HG02870 (cell line): ENCODE measurements at regions not wholly inside any gene's neighbourhood (a gene's known extent, or its start where the extent isn't known, plus 50 kb on each side); places are given as distances from the start of the nearest gene placed in this dataset.

Experiments
- ATAC-seq: cut with Tn5 transposase; IDR thresholded peaks from one replicate; pipeline ENCODE4 v1.9.1; 2021; ENCODE audit warnings: mild to moderate bottlenecking, moderate library complexity; ENCODE audit not compliant: unreplicated experiment

DNA sequence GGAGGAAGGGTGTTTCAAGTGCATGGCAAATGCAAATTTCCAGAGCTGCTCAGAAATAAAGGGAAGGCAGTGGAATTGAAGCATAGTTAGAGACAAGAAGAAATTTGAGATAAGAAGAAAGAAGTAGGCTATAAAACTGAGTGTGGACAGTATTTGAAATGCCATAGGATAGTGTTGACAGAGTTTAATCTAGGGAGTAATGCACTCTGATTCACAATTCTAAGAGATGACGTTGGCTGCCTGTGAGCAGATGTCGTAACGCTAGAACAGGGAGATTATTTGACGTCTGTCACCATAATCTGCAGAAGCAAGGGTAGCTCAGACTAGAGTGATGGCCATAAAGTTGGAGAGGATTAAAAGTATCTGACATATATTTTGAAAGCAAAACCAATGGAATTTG is 389.9 kb upstream of the KIRREL3 start:
- no peak for ATAC-seq

DNA sequence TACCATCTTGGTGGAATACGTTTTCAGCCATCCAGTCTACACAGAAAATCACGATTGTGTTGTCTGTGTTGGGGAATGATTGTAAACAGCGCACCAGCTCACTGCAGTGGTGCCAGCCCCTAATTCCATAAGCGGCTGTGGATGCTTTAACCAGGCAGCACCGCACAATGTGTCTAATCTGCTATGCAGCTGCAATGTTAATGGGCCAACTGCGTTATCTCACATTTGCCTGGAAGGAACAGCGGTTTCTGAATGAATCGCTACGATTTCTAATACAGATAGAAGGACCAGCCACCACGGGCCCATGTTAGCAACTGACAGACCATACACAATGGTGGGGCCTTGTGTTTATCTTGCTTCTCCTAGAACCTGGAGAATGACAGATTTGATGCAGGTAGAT is 384.5 kb upstream of the KIRREL3 start:
- no peak for ATAC-seq

DNA sequence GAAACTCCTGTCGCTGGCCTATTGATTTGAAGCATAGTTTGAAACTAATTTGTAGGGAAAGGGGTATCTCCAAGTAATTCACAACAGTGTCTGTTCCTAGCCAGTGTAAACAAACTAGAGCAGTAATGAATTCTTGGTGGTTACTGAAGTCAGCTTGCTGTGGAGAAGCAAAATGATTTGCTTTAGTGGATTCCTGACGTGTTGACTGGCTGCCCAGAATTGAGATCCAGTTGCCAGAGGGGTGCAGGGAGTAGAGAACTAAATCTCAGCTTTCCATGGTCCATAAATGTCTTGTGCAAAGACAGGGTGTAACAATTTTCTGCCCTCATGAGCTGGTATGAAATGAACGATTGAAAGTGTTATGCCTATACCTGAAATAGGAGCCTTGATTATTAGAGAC is 382.5 kb upstream of the KIRREL3 start:
- ATAC-seq = no peak

DNA sequence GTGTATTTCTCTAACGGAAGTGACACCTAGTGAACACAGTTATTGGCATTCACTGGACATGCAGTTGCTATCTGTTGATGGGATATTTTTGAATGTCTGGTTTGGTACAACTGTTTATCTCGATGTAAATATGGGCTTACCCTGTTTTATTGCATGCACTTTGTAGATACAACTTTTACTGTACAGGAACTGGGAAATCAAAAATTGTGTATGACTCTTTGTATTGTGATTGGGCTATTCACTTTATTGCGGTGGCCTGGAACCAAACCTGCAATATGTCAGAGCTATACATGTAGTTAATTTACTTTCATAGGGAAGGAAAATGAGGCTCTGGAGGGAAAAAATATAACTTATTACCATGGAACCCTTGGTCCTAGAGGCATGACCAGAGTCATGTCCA is 380.7 kb upstream of the KIRREL3 start:
- no peak for ATAC-seq

DNA sequence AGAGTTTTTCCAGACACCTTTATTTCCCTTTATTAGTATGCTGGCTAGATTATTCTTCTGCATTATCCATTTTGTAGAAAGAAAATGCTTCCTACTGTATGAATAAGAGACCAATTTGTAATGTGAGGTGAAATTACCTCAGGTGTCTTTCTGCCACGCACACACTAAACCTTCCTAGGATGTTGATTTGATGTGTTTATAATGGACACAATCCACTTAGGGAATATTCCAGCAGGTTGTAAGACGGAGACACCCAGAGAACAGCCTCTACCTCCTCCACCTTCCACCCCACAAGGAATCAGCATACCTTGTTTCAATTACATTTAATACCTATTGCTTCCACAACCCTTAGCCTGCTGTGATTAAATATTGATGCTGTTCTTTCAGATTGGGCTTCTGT is 379.1 kb upstream of the KIRREL3 start:
- ATAC-seq = no peak

DNA sequence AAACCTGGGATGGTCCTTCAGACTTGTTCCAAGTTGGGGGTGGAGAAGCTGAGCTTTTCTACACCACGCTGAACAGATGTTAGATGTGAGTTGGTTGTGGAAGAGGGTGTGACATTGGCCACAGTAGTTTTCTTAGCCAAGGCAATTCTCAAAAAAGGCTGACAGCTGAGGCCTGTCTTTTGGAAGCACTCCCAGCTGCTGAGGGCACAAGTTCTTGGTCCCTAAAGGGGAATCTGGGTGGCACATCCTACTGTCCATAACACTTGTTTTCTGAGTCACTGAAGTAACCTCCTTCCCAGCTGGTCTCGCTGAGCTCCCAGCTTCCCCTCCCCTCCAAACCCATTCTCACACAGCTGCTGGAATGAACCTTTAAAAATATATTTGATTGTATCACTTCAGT is 375.7 kb upstream of the KIRREL3 start:
- ATAC-seq = no peak

DNA sequence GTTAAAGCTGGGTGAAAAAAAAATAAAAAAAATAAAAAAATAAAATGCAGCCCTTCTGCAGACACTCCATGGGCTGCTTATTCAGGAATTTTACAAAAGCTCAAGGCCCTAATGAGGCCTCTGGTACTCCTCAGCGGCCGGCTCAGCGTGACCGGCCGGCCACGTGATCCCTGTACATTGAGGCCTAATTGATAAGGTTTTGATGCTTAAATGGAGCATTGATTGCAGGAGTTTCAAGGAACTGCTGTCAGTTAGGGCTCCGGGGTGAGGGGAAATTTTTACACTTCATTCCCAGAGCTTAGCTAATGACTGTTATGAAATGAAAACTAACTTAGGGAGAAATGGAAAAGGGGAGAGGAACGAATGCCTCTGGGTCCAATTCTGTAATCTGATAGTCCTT is 368.8 kb upstream of the KIRREL3 start:
- no peak for ATAC-seq

DNA sequence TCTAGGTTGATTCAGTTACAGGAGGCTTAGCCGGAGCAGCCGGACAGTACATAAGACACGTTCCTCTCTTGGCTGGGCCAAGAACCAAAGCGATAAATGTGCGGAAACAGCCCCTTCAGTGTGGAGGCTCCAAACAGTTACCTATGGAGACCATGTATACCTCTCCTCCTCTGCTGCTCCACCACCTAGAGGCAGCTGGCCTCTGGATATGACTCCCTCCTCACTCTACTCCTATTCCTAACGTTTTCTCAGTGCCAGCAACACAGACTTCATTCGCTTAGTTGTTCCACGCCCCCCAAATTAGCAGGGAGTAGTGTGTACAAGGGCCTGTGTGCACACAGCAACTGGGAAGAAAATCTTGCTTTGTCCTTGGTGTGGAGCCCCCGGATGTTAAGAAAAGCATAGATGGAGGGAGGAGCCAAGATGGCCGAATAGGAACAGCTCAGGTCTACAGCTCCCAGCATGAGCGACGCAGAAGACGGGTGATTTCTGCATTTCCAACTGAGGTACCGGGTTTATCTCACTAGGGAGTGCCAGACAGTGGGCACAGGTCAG is 362.3 kb upstream of the KIRREL3 start:
- no peak for ATAC-seq

DNA sequence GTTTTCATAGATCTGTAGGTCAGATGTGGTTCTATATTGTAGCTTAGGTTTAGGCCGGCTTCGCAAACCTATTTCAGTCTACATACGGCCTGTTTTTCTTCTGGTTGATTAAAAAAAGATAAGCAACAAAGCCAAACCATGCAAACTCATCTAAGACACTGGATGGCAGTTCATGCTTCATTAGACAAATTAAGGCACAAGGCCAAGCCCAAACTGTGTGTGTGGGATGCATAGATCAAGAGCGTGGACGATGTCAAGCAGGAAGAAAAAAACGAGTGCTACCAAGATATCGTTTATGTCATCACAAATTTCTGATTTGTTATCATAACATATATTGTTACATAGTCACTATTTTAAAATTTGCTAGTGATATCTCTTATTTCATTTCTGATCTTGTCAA is 357.6 kb upstream of the KIRREL3 start:
- ATAC-seq = no peak

DNA sequence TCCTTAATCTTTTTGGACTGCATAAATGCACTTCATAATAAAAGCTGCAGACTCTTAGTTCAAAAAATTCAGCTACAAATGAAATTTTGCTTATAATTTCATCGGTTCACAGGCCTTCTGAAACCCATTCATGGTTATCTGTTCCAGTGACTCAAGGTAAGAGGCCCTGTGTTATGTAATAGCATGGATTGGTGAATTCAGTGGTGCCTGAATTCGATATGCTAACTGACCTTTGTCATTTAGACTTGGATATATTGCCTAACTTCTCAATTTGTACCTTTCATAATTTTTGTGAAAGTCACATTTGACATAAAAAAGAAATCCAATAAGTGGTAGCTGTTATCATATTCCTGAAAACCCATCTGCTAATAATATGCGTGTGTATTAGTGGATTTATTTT is 349.9 kb upstream of the KIRREL3 start:
- no peak for ATAC-seq

DNA sequence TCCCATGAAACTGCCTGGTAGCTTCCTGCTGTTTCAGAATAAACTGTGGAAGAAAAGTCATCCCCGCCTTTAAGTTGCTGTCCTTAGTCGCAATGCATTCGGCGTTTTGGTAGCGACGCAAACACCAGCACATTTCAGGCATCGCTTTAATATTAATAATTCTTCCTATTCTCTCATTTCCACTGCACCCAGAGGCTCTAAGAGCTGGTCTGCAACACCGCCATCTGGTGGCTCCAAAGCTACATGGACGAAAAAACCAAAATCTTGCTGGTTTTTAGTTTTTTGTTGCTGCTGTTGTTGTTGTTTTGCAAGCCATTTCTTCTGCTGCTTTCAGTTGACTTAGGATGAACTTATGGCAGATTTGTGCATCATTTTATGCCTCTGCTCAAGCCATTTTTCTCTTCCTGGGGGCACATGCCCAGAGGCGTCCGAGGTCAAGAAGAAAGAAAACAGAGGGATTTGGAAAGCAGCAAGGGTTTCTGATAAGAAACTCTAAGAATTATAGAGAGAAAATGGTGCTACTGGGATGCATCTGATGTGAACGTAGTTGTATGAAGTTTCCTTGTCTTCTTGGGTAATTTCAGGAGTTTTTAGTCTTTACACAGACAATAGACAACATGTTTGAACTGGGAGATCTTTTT is 345.4 kb upstream of the KIRREL3 start:
- no peak for ATAC-seq

DNA sequence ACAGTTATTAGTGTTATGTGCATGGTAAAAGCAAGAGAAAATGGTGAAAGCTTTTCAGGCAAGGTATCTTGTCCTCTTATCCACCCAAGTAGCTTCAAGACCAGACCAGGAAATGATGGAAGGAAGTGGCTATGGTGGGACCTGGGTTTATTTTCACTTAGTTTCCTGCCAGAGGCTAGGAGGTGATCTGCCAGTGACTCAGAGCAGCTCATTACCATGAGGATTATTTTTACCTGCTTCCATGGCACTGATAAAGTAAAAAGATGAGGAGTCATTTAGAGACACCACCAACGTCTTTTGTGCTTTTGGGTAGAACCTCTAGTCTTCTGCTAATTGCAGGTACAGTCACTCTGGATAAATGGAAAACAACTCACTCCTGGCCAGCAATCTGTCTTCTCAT is 339.9 kb upstream of the KIRREL3 start:
- ATAC-seq = no peak

DNA sequence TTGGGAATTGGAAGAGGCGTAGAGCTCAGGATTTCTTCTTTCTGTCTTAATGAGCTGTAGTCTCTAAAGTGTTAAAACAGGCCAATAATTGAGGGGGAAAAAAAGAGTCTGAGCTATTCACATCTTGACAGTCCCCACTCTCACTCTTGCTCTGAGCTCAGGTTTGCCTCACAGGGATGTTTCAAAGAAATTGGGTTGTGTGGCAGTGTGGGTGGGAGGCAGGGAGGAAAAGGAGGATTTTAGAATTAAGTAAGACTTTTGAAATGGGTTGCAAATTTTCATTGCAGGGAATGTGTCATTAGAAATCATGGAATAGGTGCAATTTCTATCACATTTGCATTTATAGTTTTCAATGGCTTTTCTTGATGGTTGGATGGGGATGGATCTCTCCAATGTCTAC is 338.8 kb upstream of the KIRREL3 start:
- ATAC-seq = no peak

DNA sequence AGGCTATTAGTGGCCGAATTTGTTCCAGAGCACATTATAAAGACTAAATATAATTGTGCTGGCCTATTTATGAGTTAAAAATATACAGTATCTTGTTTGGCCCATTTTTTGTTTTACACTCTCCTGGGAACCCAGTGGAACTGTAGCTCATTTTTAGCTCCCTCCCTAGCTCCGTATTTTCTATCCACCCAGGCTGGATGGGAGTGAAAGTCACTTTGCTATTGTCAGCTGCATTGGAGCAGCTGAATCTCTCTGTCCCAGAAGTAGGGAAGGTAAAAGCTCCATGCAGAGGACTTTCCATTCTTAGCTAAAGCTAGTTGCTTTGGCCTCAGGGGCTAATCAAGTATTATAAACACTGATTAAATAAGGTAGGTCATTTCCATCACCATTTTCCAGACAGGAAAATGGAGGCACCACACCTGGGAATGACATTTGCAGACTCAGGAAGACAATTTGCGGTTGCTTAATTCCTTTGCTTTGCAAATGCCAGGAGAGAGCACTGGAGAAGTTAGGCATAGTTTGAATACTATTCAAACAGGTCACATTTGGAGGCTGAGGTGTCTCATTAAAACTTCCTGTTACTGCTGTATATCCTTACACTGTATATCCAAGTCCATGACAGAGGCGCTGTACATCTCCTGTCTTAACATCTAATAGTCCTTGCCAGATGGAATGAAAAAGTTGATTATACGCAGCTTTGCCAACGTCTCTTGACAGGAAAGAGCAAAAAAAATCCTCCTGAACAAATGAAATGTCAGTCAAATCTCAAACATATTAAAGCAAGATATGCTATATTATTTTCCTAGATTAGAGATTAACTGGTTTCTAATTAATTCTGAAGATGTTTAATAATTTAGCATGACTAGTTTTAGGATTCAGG is 338.1 kb upstream of the KIRREL3 start:
- no peak for ATAC-seq

DNA sequence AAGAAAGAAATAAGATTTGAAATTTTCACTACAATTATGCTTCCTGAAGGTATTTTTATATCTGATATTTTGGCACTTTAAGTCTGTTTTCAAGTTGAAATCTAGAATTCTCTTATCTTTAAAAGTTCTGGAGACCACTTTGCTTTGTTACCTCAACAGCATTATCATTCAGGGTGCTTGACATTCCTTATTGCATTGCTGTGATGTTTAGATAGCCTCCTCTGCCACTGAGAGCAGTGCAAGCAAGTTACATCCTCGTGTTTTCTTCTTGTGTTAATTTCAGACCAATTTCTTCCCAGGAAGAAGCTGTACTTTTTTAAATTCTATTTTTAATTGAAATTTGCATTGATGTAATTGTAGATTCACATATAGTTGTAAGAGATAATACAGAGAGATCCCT is 333.9 kb upstream of the KIRREL3 start:
- no peak for ATAC-seq

DNA sequence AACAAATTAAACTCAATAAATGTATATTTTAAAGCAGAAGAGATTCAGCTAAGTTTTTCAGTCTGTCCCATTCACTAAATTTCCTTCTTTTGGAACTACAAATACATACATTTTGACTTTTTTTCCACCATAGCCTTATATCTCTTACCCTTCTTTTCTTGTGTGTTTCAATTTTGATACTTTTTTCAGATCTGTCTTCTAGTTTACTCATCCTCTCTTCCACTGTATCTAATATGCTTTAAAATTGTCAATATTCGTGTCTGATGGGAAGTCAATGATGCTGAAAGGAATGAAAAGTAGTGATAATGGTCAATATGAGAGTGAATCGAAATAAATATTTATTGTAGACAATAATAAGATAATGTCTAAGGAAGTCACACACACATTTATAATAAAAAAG is 332.3 kb upstream of the KIRREL3 start:
- ATAC-seq = no peak

DNA sequence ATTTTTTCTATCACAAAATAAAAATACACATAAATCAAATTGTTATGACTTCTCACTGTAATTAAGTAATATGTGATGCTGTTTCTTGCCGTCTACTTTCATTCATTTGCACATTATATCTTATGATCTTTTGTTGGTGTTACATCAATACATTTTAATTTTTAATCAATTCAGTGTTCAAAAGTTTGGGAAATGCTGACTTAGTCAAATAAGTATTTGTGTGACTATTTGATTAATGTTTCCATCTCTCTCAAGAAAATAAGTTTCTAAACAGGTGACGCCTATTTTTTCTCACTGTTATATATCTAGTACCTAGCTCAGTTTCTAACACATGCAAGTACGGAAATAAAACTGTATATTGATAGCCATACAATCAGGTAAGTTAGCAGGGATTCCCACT is 329.5 kb upstream of the KIRREL3 start:
- no peak for ATAC-seq

DNA sequence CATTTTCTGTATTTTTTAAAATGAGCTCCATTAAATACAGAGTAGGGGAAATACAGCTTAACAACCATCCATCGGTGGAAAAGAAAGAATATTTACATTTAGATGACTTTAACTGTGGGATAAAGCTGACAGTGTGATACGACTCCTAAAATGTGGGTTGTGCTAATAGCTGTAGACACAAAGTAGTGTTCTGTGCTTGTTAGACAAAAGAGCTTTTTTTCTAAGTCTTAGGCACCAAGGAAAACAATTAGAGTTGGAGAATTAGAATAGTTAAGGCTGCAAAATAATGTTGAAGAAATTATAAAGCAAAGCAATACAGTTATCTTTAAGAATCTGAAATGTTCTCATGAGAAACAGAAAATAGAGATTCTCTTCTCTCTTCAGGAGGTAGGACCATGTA is 307.7 kb upstream of the KIRREL3 start:
- ATAC-seq = no peak

DNA sequence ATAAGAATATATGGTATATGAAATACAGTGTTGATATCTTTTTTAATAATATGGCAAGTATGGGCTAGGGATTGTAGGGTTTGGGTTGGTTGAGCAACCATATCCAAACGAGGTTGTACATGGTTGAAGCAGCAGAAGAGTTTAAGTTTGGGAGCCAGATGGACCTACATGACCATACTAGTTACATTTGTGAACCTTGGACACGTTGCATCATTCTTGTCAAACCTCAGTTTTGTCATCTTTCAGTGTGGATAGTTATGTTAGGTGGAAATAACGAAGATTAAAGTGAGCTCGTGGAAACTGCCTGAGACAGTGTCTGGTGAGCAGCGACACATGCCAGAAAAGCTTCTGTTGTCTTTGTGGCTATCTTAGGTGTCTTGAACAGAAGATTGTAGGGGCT is 307.1 kb upstream of the KIRREL3 start:
- no peak for ATAC-seq

DNA sequence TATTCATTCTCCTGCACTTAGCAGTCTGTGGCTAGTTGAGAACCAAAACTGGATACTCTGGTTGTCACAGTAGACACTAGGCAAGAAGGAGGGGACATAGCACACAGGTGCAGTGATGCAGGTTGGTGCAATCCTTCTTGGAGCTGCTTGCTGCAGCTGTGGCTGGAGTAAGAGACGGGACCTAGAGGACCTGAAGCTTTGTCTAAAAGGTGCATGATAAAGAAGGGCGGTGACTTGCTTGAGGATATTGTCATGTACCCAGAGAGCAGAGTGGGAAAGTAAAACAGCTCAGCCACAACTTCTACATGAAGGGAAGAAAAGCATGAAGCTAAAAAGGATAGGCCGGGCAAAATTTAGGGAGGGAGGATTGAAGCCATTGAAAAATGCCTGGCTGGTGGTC is 304.1 kb upstream of the KIRREL3 start:
- ATAC-seq = no peak

DNA sequence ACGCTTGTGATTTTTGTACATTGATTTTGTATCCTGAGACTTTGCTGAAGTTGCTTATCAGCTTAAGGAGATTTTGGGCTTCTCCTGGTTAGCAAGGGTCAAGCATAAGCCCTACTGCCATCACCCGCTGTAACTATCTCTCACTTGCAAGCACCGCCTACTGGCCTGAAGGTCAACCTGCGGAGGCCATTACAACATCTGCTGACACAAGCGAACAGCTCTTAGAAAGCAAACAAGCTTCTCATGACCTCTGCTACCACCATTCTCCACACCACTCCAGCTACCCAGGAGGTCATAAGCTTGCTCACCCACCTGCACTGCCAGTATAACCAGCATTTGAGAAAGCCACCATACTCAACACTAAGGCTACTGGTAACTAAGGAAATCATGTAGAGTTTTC is 288.4 kb upstream of the KIRREL3 start:
- ATAC-seq = no peak

DNA sequence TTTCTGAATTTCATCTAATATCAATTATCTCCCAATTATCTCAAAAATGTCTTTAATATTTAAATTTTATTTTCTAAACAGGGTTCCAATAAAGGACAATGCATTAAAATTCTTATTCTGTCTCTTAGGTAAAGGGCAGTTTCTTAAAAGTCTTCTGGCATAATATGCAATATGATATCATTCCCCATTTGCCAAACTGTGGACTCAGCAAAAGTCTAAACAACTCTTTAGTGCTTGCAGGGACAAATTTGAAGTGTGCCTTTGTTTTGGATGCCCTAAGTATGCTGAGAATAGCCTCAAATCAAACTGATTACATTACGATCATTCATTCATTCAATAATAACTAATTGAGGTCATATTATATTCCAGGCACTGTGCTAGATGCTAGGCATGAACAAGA is 281.0 kb upstream of the KIRREL3 start:
- no peak for ATAC-seq
